ENCODE measurements at regions not wholly inside any gene's neighbourhood (a gene's known extent, or its start where the extent isn't known, plus 50 kb on each side); places are given as distances from the start of the nearest gene placed in this dataset.

- TF ChIP-seq ZNF562 (CRISPR knock-in tag; IDR thresholded peaks at IDR 0.05; ENCODE audit: borderline replicate concordance) (no peak), ZNF143 (CRISPR knock-in tag; IDR thresholded peaks at IDR 0.05) (no peak), BRD4 (CRISPR knock-in tag; IDR thresholded peaks at IDR 0.05) (no peak), ZNF10 (CRISPR knock-in tag; IDR thresholded peaks at IDR 0.05; ENCODE audit: borderline replicate concordance, low read depth) (no peak), RORA (CRISPR knock-in tag; IDR thresholded peaks at IDR 0.05) (no peak), HNF4A (CRISPR knock-in tag; IDR thresholded peaks at IDR 0.05) (no peak)
- TF ChIP-seq, protein P1, sequence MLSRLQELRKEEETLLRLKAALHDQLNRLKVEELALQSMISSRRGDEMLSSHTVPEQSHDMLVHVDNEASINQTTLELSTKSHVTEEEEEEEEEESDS (CRISPR knock-in tag; IDR thresholded peaks at IDR 0.05; ENCODE audit: borderline replicate concordance): no peak
Measured at GRCh38 chr3:61354604-61355003, 103.4 kb upstream of the FHIT start (continued).

DNA sequence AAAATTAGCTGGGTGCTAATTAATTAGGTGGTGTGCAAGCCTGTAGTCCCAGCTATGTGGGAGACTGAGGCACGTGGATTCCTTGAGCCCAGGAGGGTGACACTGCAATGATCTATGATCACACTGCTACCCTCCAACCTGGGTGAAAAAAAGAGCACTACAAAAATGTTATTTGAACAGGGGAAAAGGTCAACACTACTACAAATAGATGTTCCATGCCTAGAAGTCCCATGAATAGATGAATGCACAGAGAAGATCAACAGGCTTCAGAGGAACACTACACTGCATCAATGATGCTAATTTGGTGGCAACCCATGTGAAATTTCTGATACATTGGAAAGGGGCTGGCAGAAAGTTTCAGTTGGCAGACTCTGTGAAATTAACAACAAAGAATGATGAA, 105.4 kb upstream of the FHIT start:
- Histone ChIP-seq H2AFZ (ENCODE audit: low read length) (no peak overlapping the region), H3K4me3 (replicated peaks in 1 of 3; ENCODE audit: insufficient read depth in 1 of 3, low read depth in 2 of 3, low read length in 3 of 3) (no peak overlapping the region), H3K9ac (ENCODE audit: insufficient read depth, low read depth, low read length) (no peak overlapping the region), H3K79me2 (ENCODE audit: insufficient read depth, low read length) (no peaks in the 10 kb centered on the region), H3K4me2 (ENCODE audit: low read depth, low read length) (no peak overlapping the region), H3K4me1 (ENCODE audit: insufficient read depth, low read length) (no peaks in the 10 kb centered on the region; the same call in 1 of the 2 replicates), H3K9me3 (ENCODE audit: low read length) (no peaks in the 10 kb centered on the region), H3K27ac (ENCODE audit: extremely low read length, insufficient read depth, low read length) (no peak overlapping the region), H3K27me3 (ENCODE audit: control insufficient read depth in 1 of 2, insufficient read depth in 2 of 2, low read length in 2 of 2) (no peaks in the 10 kb centered on the region), H4K20me1 (ENCODE audit: insufficient read depth, low read length) (no peaks in the 10 kb centered on the region), H3K36me3 (replicated peaks in 1 of 2; ENCODE audit: control insufficient read depth in 1 of 2, insufficient read depth in 2 of 2, low read length in 2 of 2) (no peaks in the 10 kb centered on the region)
- no peak; the same call in 2 of the 3 replicates for ATAC-seq
- ChIA-PET CTCF (ENCODE audit: low intra/inter-chr PET ratio, low total read pairs) (no interaction called here), POLR2A (no interaction called here)
- DNase-seq (ENCODE audit: low spot score): peak; percentile 2
- FAIRE-seq: no peak
- 0% methylated on average over 1 of the region's 1 CpG for WGBS (ENCODE audit: low lambda C conversion rate)
- intact Hi-C loops (cut with micrococcal nuclease; ENCODE audit: unreplicated experiment): no loop called here
- in situ Hi-C loops (cut with HindIII; ENCODE audit: extremely low pct_ligation_motif_present, low pct_unique_long_range_greater_than_20kb): no loop called here
- no TSS peak for BruUV-seq (replicated peaks)
- TF ChIP-seq ZMYM3 (CRISPR knock-in tag; IDR thresholded peaks at IDR 0.05) (no peak), KDM1A (CRISPR knock-in tag; IDR thresholded peaks at IDR 0.05) (no peak), RXRB (CRISPR knock-in tag; IDR thresholded peaks at IDR 0.05; ENCODE audit: borderline replicate concordance) (peak; percentile 62; the same call in 1 of the 2 replicates), BCL6 (CRISPR knock-in tag; IDR thresholded peaks at IDR 0.05) (peak; percentile 65), KDM3A (CRISPR knock-in tag; IDR thresholded peaks at IDR 0.05; ENCODE audit: low read depth) (no peak), FOXA3 (CRISPR knock-in tag; IDR thresholded peaks at IDR 0.05) (peak; percentile 31; the same call in 1 of the 2 replicates), TCF7L2 (IDR thresholded peaks at IDR 0.05; ENCODE audit: low read depth, low read length) (no peak), NR2F6 (IDR thresholded peaks at IDR 0.05) (0 out of 2 replicates have a peak, but pooled peaks have one; percentile 19), NR2F6 (CRISPR knock-in tag; IDR thresholded peaks at IDR 0.05) (no peak), MYNN (CRISPR knock-in tag; IDR thresholded peaks at IDR 0.05; ENCODE audit: low read depth) (no peak), SOX6 (IDR thresholded peaks at IDR 0.05) (no peak), SOX6 (CRISPR knock-in tag; IDR thresholded peaks at IDR 0.05) (no peak), KLF9 (CRISPR knock-in tag; IDR thresholded peaks at IDR 0.05; ENCODE audit: low read depth) (no peak), ZNF30 (CRISPR knock-in tag; IDR thresholded peaks at IDR 0.05) (no peak), PRDM10 (CRISPR knock-in tag; IDR thresholded peaks at IDR 0.05; ENCODE audit: low read depth) (no peak), MTA1 (CRISPR knock-in tag; IDR thresholded peaks at IDR 0.05; ENCODE audit: borderline replicate concordance) (no peak), PAX8 (CRISPR knock-in tag; IDR thresholded peaks at IDR 0.05; ENCODE audit: borderline replicate concordance) (no peak), ZNF34 (CRISPR knock-in tag; IDR thresholded peaks at IDR 0.05; ENCODE audit: borderline replicate concordance) (no peak), CEBPB (IDR thresholded peaks at IDR 0.05; ENCODE audit: borderline replicate concordance, low read depth, low read length) (no peak)
